ENCODE measurements at regions not wholly inside any gene's neighbourhood (a gene's known extent, or its start where the extent isn't known, plus 50 kb on each side); places are given as distances from the start of the nearest gene placed in this dataset.
"Not testable (repeated sequence)": the region's sequence is repeated elsewhere in the genome, so short reads cannot be mapped to it uniquely, and the experiment has no call there.

- H3K9me3 ChIP-seq, result peaks cover 0 to 3% (median 0%) of the 10 kb centered on the region in 4 donors
- no peaks in the 10 kb centered on the region for H3K4me1 ChIP-seq
- TF ChIP-seq CTCF (IDR thresholded peaks at IDR 0.05) (no peak), POLR2A (IDR thresholded peaks at IDR 0.05) (no peak), EP300 (IDR thresholded peaks at IDR 0.05) (no peak), POLR2AphosphoS5 (IDR thresholded peaks at IDR 0.05) (no peak)
- no peaks in the 10 kb centered on the region for H3K27me3 ChIP-seq
- H3K4me3 ChIP-seq, result no peak overlapping the region
- H3K27ac ChIP-seq, result no peak overlapping the region
- intact Hi-C loops (cut with DNase I), result no loop called here
- H3K36me3 ChIP-seq, result no peaks in the 10 kb centered on the region
- DNase-seq, result no peak
- WGBS, 2 donors, result 63 to 73% methylated on average over 3 of the region's 3 CpGs
Observed at GRCh38 chr1:199489594-199489993, 537.9 kb upstream of the NR5A2 start.

- no peaks in the 10 kb centered on the region for H3K36me3 ChIP-seq
- H3K4me1 ChIP-seq, result no peaks in the 10 kb centered on the region
- DNase-seq, result no peak
- peaks cover 0 to 6% (median 2%) of the 10 kb centered on the region in 4 donors for H3K9me3 ChIP-seq
- TF ChIP-seq POLR2AphosphoS5 (IDR thresholded peaks at IDR 0.05) (no peak), EP300 (IDR thresholded peaks at IDR 0.05) (no peak), POLR2A (IDR thresholded peaks at IDR 0.05) (no peak), CTCF (IDR thresholded peaks at IDR 0.05) (no peak)
- WGBS, 2 donors, result 94 to 95% methylated on average over 2 of the region's 2 CpGs
- no peak overlapping the region for H3K27ac ChIP-seq
- H3K4me3 ChIP-seq, result no peak overlapping the region
- H3K27me3 ChIP-seq, result no peaks in the 10 kb centered on the region
- intact Hi-C loops (cut with DNase I), result no loop called here
Observed at GRCh38 chr1:199490769-199491527, 536.6 kb upstream of the NR5A2 start.

- intact Hi-C loops (cut with DNase I), result no loop called here
- Histone ChIP-seq H3K4me3 (no peak overlapping the region), H3K9me3 (peaks cover 0 to 6% (median 2%) of the 10 kb centered on the region in 4 donors), H3K27me3 (no peaks in the 10 kb centered on the region), H3K27ac (no peak overlapping the region), H3K4me1 (no peaks in the 10 kb centered on the region), H3K36me3 (no peaks in the 10 kb centered on the region)
- no peak for TF ChIP-seq EP300 (IDR thresholded peaks at IDR 0.05)
- whole genome bisulfite sequencing, 2 donors, result 95 to 98% methylated on average over 3 of the region's 3 CpGs
- no peak for DNase-seq
Observed at GRCh38 chr1:199495432-199495831, 532.1 kb upstream of the NR5A2 start.

- H3K36me3 ChIP-seq; H3K4me3 ChIP-seq; H3K4me1 ChIP-seq; H3K27me3 ChIP-seq; intact Hi-C loops (cut with DNase I); H3K9me3 ChIP-seq; DNase-seq; H3K27ac ChIP-seq: not testable (repeated sequence)
- 71 to 83% methylated on average over 1 of the region's 1 CpG for WGBS, 2 donors
Observed at GRCh38 chr1:199498802-199499201, 528.7 kb upstream of the NR5A2 start.

GRCh38 chr1:199508072-199508471 is 519.4 kb upstream of the NR5A2 start:
- Histone ChIP-seq H3K4me1 (no peaks in the 10 kb centered on the region), H3K27ac (no peak overlapping the region), H3K27me3 (no peaks in the 10 kb centered on the region), H3K36me3 (no peaks in the 10 kb centered on the region), H3K9me3 (no peaks in the 10 kb centered on the region), H3K4me3 (no peak overlapping the region)
- no peak for DNase-seq
- 82 to 91% methylated on average over 3 of the region's 3 CpGs for WGBS, 2 donors
- TF ChIP-seq CTCF (IDR thresholded peaks at IDR 0.05) (no peak), POLR2AphosphoS5 (IDR thresholded peaks at IDR 0.05) (no peak), EP300 (IDR thresholded peaks at IDR 0.05) (no peak), POLR2A (IDR thresholded peaks at IDR 0.05) (no peak)
- intact Hi-C loops (cut with DNase I), result no loop called here

- WGBS, 2 donors, result 26 to 66% methylated on average over 2 of the region's 2 CpGs
- Histone ChIP-seq H3K27ac (no peak overlapping the region), H3K4me3 (no peak overlapping the region), H3K9me3 (no peaks in the 10 kb centered on the region), H3K27me3 (no peaks in the 10 kb centered on the region), H3K36me3 (no peaks in the 10 kb centered on the region), H3K4me1 (no peaks in the 10 kb centered on the region)
- TF ChIP-seq CTCF (IDR thresholded peaks at IDR 0.05), result no peak
- TF ChIP-seq EP300 (IDR thresholded peaks at IDR 0.05), result no peak
- TF ChIP-seq POLR2A (IDR thresholded peaks at IDR 0.05), result no peak
- TF ChIP-seq POLR2AphosphoS5 (IDR thresholded peaks at IDR 0.05), result no peak
- no peak for DNase-seq
- intact Hi-C loops (cut with DNase I), result no loop called here
Observed at GRCh38 chr1:199508653-199509052, 518.9 kb upstream of the NR5A2 start.

All from sigmoid colon (tissue), 6 donors.